Loucy (cell line): ENCODE measurements at regions not wholly inside any gene's neighbourhood (a gene's known extent, or its start where the extent isn't known, plus 50 kb on each side); places are given as distances from the start of the nearest gene placed in this dataset.
"Not testable (repeated sequence)": the region's sequence is repeated elsewhere in the genome, so short reads cannot be mapped to it uniquely, and the experiment has no call there.

ENCODE experiments used
- H2AFZ ChIP-seq: fragments of 200-600 bp; sonication (generic); 2 replicates; pipeline ENCODE4 v1.6.0; 2016; ENCODE audit warnings: antibody characterized with exemption, mild to moderate bottlenecking, low read length, moderate library complexity
- H3F3A ChIP-seq: fragments of 200-600 bp; 2 replicates; pipeline ENCODE4 v1.6.0; 2016; ENCODE audit warnings: antibody characterized with exemption, low read depth, mild to moderate bottlenecking
- H3K27me3 ChIP-seq: fragments of 200-600 bp; sonication (generic); 2 replicates; pipeline ENCODE4 v1.6.1; 2014; ENCODE audit warnings: low read length, mild to moderate bottlenecking; ENCODE audit not compliant: insufficient read depth, poor library complexity, severe bottlenecking
- H3K36me3 ChIP-seq: fragments of 200-600 bp; sonication (generic); 2 replicates; pipeline ENCODE4 v1.6.1; 2016; ENCODE audit warnings: low read length; ENCODE audit not compliant: insufficient read depth
- H3K4me1 ChIP-seq: fragments of 200-600 bp; sonication (generic); 2 replicates; pipeline ENCODE4 v1.5.1; 2014; ENCODE audit warnings: low read length, mild to moderate bottlenecking; ENCODE audit not compliant: insufficient read depth, poor library complexity, severe bottlenecking
- H3K4me2 ChIP-seq: fragments of 200-600 bp; sonication (generic); 2 replicates; pipeline ENCODE4 v1.6.0; 2014; ENCODE audit warnings: antibody characterized with exemption, low read length, low read depth, mild to moderate bottlenecking; ENCODE audit not compliant: poor library complexity, severe bottlenecking
- H3K4me3 ChIP-seq: fragments of 200-600 bp; sonication (generic); 2 replicates; pipeline ENCODE4 v1.5.1; 2014; ENCODE audit warnings: low read length, mild to moderate bottlenecking, mixed read lengths; ENCODE audit not compliant: poor library complexity, severe bottlenecking
- H3K79me2 ChIP-seq: fragments of 200-600 bp; sonication (generic); 2 replicates; pipeline ENCODE4 v1.6.1; 2014; ENCODE audit warnings: low read length; ENCODE audit not compliant: insufficient read depth
- H3K9ac ChIP-seq: fragments of 200-600 bp; sonication (generic); 2 replicates; pipeline ENCODE4 v1.6.0; 2014; ENCODE audit warnings: mild to moderate bottlenecking, low read depth, low read length, moderate library complexity; ENCODE audit not compliant: poor library complexity, severe bottlenecking
- H3K9me2 ChIP-seq: fragments of 200-600 bp; sonication (generic); replicated peaks from 2 replicates; pipeline ENCODE4 v1.6.1; 2016; ENCODE audit warnings: low read depth, low read length, mixed read lengths
- H3K9me3 ChIP-seq: fragments of 200-600 bp; sonication (generic); 2 replicates; pipeline ENCODE4 v1.6.1; 2014; ENCODE audit warnings: mild to moderate bottlenecking, antibody characterized with exemption, low read length, low read depth; ENCODE audit not compliant: insufficient read depth
- H4K20me1 ChIP-seq: fragments of 200-600 bp; sonication (generic); 2 replicates; pipeline ENCODE4 v1.6.0; 2014; ENCODE audit warnings: antibody characterized with exemption, low read length, mild to moderate bottlenecking; ENCODE audit not compliant: insufficient read depth, poor library complexity, severe bottlenecking
- CTCF ChIP-seq: fragments of 200-600 bp; sonication (generic); conservative IDR thresholded peaks from 2 replicates; pipeline ENCODE4 v1.5.1; 2014; ENCODE audit warnings: mild to moderate bottlenecking, antibody characterized with exemption, low read length
- EZH2phosphoT487 ChIP-seq: fragments of 200-600 bp; IDR thresholded peaks from 2 replicates; pipeline ENCODE4 v1.6.1; 2018; ENCODE audit warnings: antibody characterized with exemption, mild to moderate bottlenecking, moderate library complexity, borderline replicate concordance

GRCh38 chr11:36736103-36736502 lies 138.1 kb upstream of the RAG2 start:
- no peak for TF ChIP-seq CTCF
- no peak for TF ChIP-seq EZH2phosphoT487
- Histone ChIP-seq H3K4me2 (no peak overlapping the region), H3K27me3 (no peaks in the 10 kb centered on the region)

GRCh38 chr11:36733721-36734120 lies 135.7 kb upstream of the RAG2 start:
- H3K4me1 ChIP-seq, H3K4me2 ChIP-seq, H3K27me3 ChIP-seq, H2AFZ ChIP-seq, H3K9me2 ChIP-seq, H3K79me2 ChIP-seq, H3F3A ChIP-seq, H3K9ac ChIP-seq, H3K4me3 ChIP-seq, H3K9me3 ChIP-seq, H3K36me3 ChIP-seq, H4K20me1 ChIP-seq: not testable (repeated sequence)

More at GRCh38 chr11:36736103-36736502, 138.1 kb upstream of the RAG2 start:
- H3F3A ChIP-seq = no peaks in the 10 kb centered on the region
- no peaks in the 10 kb centered on the region for H3K9me2 ChIP-seq
- no peaks in the 10 kb centered on the region for H4K20me1 ChIP-seq
- peaks cover 7% of the 10 kb centered on the region for H3K4me1 ChIP-seq
- H3K9ac ChIP-seq = no peak overlapping the region
- H3K79me2 ChIP-seq = no peaks in the 10 kb centered on the region
- no peaks in the 10 kb centered on the region for H3K9me3 ChIP-seq
- H2AFZ ChIP-seq = no peak overlapping the region
- no peaks in the 10 kb centered on the region for H3K36me3 ChIP-seq
- no peak overlapping the region for H3K4me3 ChIP-seq

- Histone ChIP-seq H3K4me3 (no peak overlapping the region), H3K36me3 (no peaks in the 10 kb centered on the region), H3F3A (no peaks in the 10 kb centered on the region), H3K4me2 (no peak overlapping the region), H4K20me1 (no peaks in the 10 kb centered on the region), H3K4me1 (no peaks in the 10 kb centered on the region), H3K27me3 (no peaks in the 10 kb centered on the region), H2AFZ (no peak overlapping the region), H3K9me3 (no peaks in the 10 kb centered on the region), H3K9me2 (no peaks in the 10 kb centered on the region), H3K79me2 (no peaks in the 10 kb centered on the region), H3K9ac (no peak overlapping the region)
- TF ChIP-seq EZH2phosphoT487 (no peak), CTCF (no peak)
These were observed 132.7 kb upstream of the RAG2 start for GRCh38 chr11:36730761-36731160.

- Histone ChIP-seq H3K4me2 (no peak overlapping the region), H3K36me3 (no peaks in the 10 kb centered on the region), H2AFZ (no peak overlapping the region), H3K4me1 (peaks cover 5% of the 10 kb centered on the region), H3K79me2 (no peaks in the 10 kb centered on the region), H4K20me1 (no peaks in the 10 kb centered on the region), H3K9ac (no peak overlapping the region), H3K9me2 (no peaks in the 10 kb centered on the region), H3F3A (no peaks in the 10 kb centered on the region), H3K4me3 (no peak overlapping the region), H3K9me3 (no peaks in the 10 kb centered on the region), H3K27me3 (no peaks in the 10 kb centered on the region)
- no peak for TF ChIP-seq EZH2phosphoT487
- TF ChIP-seq CTCF = no peak
These were observed 131.8 kb upstream of the RAG2 start for GRCh38 chr11:36729825-36730224.
